ENCODE measurements at regions not wholly inside any gene's neighbourhood (a gene's known extent, or its start where the extent isn't known, plus 50 kb on each side); places are given as distances from the start of the nearest gene placed in this dataset.

DNA sequence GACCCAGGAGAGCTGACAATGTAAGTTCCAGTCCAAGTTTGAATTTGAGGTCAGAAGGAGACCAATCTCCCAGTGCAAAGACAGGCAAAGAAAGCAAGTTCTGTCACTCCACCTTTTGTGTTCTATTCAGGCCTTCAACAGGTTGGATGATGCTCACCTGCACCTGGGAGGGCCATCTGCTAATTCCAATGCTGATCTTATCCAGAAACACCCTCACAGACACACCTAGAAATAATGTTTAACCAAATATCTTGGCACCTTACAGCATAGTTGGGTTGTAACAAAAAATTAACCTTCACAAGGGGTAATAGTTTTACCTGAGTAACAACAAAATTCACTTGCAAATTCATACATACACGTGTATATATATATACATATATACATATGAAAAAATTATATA lies 190.8 kb downstream of the DIRAS2 start:
- Histone ChIP-seq H3K4me1 (no peaks in the 10 kb centered on the region), H3K9me3 (no peaks in the 10 kb centered on the region), H3K4me3 (no peak overlapping the region), H3K27ac (no peak overlapping the region), H3K27me3 (no peaks in the 10 kb centered on the region), H3K36me3 (no peaks in the 10 kb centered on the region)
- no peak for TF ChIP-seq POLR2AphosphoS5 (IDR thresholded peaks at IDR 0.05)
- TF ChIP-seq POLR2A (IDR thresholded peaks at IDR 0.05), result no peak
- TF ChIP-seq, protein P1, sequence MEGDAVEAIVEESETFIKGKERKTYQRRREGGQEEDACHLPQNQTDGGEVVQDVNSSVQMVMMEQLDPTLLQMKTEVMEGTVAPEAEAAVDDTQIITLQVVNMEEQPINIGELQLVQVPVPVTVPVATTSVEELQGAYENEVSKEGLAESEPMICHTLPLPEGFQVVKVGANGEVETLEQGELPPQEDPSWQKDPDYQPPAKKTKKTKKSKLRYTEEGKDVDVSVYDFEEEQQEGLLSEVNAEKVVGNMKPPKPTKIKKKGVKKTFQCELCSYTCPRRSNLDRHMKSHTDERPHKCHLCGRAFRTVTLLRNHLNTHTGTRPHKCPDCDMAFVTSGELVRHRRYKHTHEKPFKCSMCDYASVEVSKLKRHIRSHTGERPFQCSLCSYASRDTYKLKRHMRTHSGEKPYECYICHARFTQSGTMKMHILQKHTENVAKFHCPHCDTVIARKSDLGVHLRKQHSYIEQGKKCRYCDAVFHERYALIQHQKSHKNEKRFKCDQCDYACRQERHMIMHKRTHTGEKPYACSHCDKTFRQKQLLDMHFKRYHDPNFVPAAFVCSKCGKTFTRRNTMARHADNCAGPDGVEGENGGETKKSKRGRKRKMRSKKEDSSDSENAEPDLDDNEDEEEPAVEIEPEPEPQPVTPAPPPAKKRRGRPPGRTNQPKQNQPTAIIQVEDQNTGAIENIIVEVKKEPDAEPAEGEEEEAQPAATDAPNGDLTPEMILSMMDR (IDR thresholded peaks at IDR 0.05), result no peak
- intact Hi-C loops (cut with DNase I; ENCODE audit: low total_unique reads), result no loop called here
- DNase-seq (ENCODE audit: low spot score in 2 of 2), result no peak

DNA sequence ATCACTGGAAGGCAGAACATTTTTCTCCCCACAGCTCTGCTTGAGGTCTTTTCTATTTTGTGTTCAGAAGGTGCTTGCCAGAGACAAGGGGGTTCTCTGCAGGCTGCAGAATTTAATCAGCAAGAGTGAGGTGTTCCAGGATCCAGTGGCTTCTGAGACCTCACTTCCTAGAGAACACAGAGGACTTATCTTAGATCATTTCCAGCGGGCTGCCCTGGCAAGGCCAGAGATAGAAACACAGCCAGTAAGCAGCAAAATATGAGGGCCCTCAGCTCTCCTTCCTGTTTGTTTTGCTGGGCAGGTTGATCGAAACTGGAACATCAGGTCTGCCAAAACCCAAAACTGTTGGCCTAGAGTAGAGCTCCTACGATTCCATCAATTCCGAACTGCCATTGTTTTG lies 187.3 kb downstream of the DIRAS2 start:
- TF ChIP-seq, protein P1 (IDR thresholded peaks at IDR 0.05), result no peak
- TF ChIP-seq POLR2AphosphoS5 (IDR thresholded peaks at IDR 0.05), result no peak
- no peak for TF ChIP-seq POLR2A (IDR thresholded peaks at IDR 0.05)
- no peak for DNase-seq (ENCODE audit: low spot score in 2 of 2)
- intact Hi-C loops (cut with DNase I; ENCODE audit: low total_unique reads), result no loop called here

DNA sequence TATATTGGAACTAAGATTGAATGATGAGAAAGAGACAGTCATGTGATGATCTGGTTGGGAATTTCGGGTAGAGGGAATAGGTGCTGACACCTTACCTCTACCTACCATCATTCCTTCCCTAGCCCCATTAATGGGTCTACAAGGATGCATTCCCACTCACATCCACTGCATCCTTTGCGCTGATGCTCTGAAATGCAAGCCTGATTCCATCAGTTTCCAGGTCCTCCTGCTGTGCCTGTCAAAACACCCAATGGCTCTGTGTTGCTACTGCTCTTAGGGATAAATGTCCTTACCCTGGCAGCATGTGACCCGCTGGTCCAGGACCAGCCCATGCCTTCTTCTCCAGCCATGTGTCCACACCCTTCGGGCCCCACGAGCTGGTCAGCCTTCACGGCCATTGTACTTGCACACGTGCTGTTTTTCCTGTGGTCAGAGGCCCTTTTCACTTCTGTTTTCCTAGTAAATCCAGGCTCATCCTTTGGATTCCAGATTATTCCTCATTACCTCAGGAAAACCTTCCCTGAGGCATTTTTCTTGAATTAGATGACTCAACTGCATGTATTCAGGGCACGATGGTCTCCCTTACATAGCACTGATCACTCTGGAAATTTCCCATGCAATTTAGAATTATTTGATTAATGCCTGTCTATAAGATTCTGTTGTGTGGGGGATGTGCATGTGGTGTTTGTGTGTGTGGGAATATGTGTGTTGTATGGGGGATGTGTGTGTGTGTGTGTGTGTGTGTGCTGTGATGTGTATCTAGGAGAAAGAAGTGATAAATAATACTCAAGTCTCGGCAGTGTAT lies 185.0 kb downstream of the DIRAS2 start:
- intact Hi-C loops (cut with DNase I; ENCODE audit: low total_unique reads), result no loop called here
- no peaks in the 10 kb centered on the region for H3K9me3 ChIP-seq
- TF ChIP-seq, protein P1 (IDR thresholded peaks at IDR 0.05), result no peak
- TF ChIP-seq POLR2A (IDR thresholded peaks at IDR 0.05) (no peak), POLR2AphosphoS5 (IDR thresholded peaks at IDR 0.05) (no peak)
- H3K36me3 ChIP-seq, result no peaks in the 10 kb centered on the region
- H3K4me3 ChIP-seq, result no peak overlapping the region
- H3K27me3 ChIP-seq, result no peaks in the 10 kb centered on the region
- DNase-seq (ENCODE audit: low spot score in 2 of 2), result no peak
- H3K27ac ChIP-seq, result no peak overlapping the region
- no peaks in the 10 kb centered on the region for H3K4me1 ChIP-seq

More for the DNA sequence above, 187.3 kb downstream of the DIRAS2 start:
- H3K36me3 ChIP-seq, result no peaks in the 10 kb centered on the region
- H3K9me3 ChIP-seq, result no peaks in the 10 kb centered on the region
- no peaks in the 10 kb centered on the region for H3K4me1 ChIP-seq
- H3K4me3 ChIP-seq, result no peak overlapping the region
- no peaks in the 10 kb centered on the region for H3K27me3 ChIP-seq
- no peak overlapping the region for H3K27ac ChIP-seq

DNA sequence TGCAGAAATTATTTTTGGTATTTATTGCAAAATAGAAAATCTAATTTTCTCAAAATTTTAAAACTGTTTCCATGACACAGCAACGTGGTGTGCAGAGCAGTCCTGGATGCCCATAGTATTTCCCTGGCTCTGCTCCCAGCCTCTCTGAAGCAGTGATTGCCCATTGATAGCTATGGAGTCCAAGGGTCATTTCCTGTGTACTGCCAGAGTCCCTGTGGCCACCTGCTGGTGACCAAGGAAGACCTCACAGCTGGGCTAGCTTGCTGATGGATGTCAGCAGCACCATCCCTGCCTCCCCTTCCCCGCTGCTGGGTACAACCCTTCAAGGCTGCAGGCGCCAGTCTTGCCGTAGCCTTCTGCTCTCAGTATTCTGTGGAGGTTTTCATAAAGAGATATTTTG lies 184.1 kb downstream of the DIRAS2 start:
- H3K4me3 ChIP-seq, result no peak overlapping the region
- no peak for DNase-seq (ENCODE audit: low spot score in 2 of 2)
- no peak for TF ChIP-seq POLR2A (IDR thresholded peaks at IDR 0.05)
- TF ChIP-seq, protein P1 (IDR thresholded peaks at IDR 0.05), result no peak
- no peak for TF ChIP-seq POLR2AphosphoS5 (IDR thresholded peaks at IDR 0.05)
- intact Hi-C loops (cut with DNase I; ENCODE audit: low total_unique reads), result no loop called here
- no peaks in the 10 kb centered on the region for H3K4me1 ChIP-seq
- no peak overlapping the region for H3K27ac ChIP-seq
- no peaks in the 10 kb centered on the region for H3K27me3 ChIP-seq
- no peaks in the 10 kb centered on the region for H3K36me3 ChIP-seq
- no peaks in the 10 kb centered on the region for H3K9me3 ChIP-seq

DNA sequence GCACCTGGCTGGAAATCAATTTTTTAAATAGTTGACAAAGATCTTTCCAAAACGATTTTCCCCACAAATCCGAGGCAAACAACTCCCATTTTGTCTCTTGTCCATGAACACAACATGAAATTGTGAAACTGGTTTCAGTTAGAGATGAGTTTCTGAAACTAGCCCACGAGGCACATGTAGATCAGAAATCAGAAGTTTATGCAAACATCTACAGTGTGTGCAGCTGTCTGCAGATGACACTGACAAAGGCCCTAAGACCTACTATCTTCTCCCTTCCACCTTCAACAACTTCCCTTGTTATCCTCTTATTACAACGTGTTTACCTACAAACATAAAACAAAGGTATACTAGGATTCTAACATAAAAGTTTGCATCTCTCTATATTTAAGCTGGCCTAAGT lies 183.3 kb downstream of the DIRAS2 start:
- Histone ChIP-seq H3K4me1 (no peaks in the 10 kb centered on the region), H3K36me3 (no peaks in the 10 kb centered on the region), H3K4me3 (no peak overlapping the region), H3K9me3 (no peaks in the 10 kb centered on the region), H3K27ac (no peak overlapping the region), H3K27me3 (no peaks in the 10 kb centered on the region)
- TF ChIP-seq, protein P1 (IDR thresholded peaks at IDR 0.05), result no peak
- TF ChIP-seq POLR2AphosphoS5 (IDR thresholded peaks at IDR 0.05) (no peak), POLR2A (IDR thresholded peaks at IDR 0.05) (no peak)
- intact Hi-C loops (cut with DNase I; ENCODE audit: low total_unique reads), result no loop called here
- no peak for DNase-seq (ENCODE audit: low spot score in 2 of 2)

Data from breast epithelium (tissue), 4 donors.